NCI-H1105 (cell line): ENCODE measurements at regions not wholly inside any gene's neighbourhood (a gene's known extent, or its start where the extent isn't known, plus 50 kb on each side); places are given as distances from the start of the nearest gene placed in this dataset.

Experiments
- DNase-seq: peaks from one replicate; lab custom pipeline; 2025; lab: John Stamatoyannopoulos, UW

GRCh38 chr15:61530769-61531168 lies 301.7 kb upstream of the RORA start:
- DNase-seq = no peak

GRCh38 chr15:61528581-61528910 lies 299.4 kb upstream of the RORA start:
- DNase-seq = no peak

GRCh38 chr15:61527836-61528580 lies 298.9 kb upstream of the RORA start:
- DNase-seq = no peak

DNA sequence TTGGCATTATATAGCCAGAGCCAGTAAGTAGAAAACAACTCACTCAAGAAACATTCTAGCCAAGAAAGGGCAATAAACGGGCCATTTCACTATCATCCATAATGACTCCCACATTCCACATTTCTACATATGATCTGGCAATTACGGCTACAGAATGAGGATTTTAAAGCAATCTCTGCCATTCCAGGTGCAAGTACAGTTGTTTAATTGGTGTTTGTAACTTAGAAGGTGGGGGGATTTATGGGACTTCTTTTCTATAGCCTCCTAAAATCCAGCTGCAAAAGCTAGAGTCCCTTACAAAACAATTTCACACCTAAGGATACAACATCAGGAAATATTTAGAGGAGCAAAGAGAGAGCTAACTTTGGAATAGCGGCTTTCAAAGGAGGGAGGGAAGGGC lies 295.4 kb upstream of the RORA start:
- DNase-seq = no peak

GRCh38 chr15:61524086-61524485 lies 295.0 kb upstream of the RORA start:
- no peak for DNase-seq

GRCh38 chr15:61522411-61522810 lies 293.3 kb upstream of the RORA start:
- DNase-seq = no peak

DNA sequence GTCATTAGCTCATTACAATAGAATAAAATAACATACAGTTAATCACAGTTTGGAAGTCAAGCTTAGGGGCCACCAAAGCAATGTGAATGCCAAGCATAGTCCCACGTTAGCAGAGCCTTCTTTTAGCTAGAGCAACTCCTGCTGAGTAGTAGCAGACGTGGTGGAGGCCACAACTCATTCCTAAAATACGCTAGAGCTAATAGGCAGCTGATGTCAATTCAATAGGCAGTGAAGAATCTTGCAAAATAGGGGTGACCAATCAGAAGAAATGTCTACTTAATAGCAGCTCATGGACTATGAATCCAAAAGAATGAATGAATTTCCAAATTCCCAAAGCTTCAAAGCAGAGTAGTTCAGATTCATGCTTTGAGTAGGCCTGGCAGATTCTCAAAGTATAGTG lies 292.9 kb upstream of the RORA start:
- no peak for DNase-seq

GRCh38 chr15:61519296-61519695 lies 290.2 kb upstream of the RORA start:
- no peak for DNase-seq

GRCh38 chr15:61518191-61518950 lies 289.3 kb upstream of the RORA start:
- DNase-seq = no peak

DNA sequence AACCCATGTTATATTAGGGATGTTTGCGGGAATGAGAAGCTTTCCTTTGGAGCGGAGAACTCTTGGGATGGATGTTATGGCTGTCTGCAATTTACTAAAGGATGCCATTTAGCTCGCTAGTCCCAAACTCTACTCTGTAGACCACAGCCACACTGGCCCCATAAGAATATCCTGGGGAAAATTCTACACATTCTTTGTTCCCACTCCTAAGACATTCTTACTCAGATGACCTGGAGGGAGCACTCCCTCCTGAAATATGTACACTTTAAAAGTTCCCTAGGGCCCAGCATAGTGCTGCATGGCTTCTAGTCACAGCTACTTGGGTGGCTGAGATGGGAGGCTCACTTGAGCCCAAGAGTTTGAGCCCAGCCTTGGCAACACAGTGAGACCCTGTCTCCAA lies 288.7 kb upstream of the RORA start:
- no peak for DNase-seq

- DNase-seq = no peak
Measured at GRCh38 chr15:61517335-61517734, 288.2 kb upstream of the RORA start.

GRCh38 chr15:61511756-61512155 lies 282.7 kb upstream of the RORA start:
- DNase-seq = no peak

GRCh38 chr15:61511089-61511488 lies 282.0 kb upstream of the RORA start:
- DNase-seq = no peak

DNA sequence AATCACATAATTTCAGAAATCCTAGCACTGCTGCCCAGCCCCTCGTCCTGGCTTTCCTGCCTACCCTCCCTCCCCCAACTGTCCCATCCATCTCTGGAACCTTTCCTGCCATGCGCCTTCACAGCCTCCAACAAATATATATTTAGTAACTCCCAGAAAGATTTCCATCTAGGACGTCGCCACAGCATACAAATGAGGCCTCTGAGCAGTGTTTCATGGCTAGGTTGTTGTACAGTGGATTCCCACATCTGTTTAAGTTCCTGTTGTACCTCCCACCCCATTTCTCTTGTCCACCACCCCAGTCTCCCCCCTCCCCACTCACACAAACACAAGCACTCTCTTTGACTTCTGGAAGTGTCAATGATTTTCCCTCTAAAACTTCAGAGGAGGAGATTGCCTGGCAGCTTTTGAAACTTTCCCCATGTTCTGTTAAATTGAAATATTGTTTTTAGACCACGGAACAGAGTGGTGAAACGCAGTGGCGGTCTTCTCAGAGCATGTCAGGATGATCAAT lies 280.3 kb upstream of the RORA start:
- DNase-seq = no peak

DNA sequence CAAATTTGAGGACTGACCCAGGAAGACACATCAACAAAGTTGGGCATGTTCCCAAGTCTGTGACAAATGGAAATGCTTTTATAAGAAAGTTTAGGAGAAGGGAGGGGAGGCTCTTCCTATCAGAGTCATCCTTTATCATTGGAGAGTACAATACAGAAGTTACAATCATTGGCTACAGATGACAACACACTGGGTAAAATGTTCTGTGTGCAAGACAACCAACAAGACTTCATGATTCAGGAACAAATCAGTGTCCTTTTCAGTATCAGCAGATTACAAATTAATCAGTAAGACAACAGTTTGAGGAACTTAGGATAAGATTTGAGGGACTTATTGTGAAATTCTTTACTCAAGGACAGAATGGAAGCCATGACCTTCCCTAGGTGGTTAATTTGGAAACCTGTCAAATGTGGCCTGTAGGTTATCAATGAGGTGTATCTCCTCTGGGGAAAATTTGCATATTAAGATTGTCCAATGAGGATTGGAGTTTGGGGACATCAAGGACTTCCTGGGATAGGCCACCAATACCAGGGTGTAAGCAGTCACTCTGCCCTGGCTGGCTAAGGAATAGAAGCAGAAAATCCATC lies 274.4 kb upstream of the RORA start:
- no peak for DNase-seq

- no peak for DNase-seq
Measured at GRCh38 chr15:61501815-61502389, 272.8 kb upstream of the RORA start.

DNA sequence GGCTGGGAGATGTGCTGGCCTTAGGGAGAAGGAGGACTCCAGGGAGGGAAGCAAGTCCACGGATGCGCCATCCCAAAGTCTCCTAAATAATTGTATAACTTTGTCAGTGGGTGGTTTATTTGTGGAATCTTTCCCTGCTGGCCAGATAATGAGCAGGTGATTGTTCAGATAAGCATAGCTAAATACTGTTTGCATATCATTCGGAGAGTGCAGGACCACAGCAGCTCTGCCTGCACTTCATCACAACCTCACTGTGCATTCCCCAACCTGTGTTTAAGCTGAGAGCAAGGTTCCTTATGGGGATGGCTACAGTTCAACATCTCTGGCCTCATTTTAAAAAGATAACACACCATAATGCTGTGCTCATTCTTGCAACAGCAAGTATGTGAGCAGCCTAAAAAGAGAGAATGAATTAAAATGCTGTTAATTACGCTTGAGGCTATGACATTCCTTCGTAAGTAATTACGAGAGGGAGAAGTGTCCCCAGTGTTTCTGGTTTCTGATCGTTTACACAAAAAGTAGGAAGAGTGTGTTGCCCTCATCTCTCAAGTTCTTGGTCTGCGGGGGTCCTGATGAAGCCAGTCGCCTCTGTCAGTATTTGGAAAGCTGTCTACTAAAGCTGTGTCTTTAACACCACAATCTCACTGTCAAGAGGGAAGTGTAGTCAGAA lies 272.0 kb upstream of the RORA start:
- DNase-seq = no peak

GRCh38 chr15:61500523-61500922 lies 271.4 kb upstream of the RORA start:
- no peak for DNase-seq

DNA sequence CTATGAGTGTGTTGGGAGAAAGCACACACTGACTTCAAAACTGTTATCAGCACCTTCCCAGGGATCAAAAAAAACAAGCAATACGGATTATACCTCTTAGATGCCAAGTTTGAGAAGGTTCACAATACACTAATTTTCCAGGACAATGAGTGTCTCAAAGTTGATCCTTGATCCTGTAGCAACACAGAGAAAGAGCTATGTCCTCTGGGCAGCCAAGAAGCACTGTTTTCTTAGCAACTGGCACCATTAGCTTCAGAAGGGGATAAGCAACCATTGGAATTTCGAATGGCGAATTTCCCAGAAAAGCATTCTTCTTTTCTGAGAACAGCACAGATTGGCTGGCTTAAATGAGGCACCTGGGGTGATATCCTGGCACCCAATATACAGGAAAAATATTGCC lies 270.3 kb upstream of the RORA start:
- DNase-seq = no peak

DNA sequence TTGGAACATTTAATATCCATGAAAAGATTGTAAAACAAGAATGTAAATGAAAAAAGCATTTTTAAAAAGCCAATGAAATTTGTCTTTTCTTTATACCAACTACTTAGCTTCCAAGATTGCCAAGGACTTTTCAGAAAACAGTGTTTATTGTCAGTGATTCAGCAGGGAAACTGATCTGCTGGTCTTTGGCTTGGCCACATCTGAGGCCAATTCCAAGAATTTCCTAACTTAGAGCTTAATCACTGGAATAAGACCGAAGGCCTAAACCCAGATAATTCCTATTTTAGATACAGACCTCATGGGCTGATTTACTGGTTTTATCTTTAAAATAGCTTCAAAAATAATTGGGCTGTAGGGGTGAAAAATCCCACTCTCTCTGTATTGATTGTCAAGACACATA lies 260.5 kb upstream of the RORA start:
- DNase-seq = no peak

DNA sequence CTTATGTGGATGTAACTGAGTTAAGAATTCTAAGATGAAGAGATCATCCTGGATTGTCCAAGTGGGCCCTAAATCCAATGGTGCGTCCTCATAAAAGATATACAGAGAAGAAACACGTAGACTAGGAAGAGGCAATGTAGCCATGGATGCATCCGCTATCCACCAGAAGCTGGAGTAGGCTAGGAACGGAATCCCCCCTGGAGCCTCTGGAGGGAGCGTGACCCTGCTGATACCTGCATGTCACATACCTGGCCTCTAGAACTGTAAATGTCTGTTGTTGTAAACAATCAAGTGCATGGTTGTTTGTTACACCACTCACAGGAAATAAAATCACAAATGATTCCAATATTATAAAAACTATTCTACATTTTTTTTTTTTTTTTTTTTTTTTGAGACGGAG lies 254.5 kb upstream of the RORA start:
- DNase-seq = no peak

GRCh38 chr15:61481886-61482285 lies 252.8 kb upstream of the RORA start:
- no peak for DNase-seq
